HL-60 (cell line): ENCODE measurements at regions not wholly inside any gene's neighbourhood (a gene's known extent, or its start where the extent isn't known, plus 50 kb on each side); places are given as distances from the start of the nearest gene placed in this dataset.

Source experiments
- DNase-seq, 2 experiments: peaks; one replicate each; pipeline ENCODE4 v3.0.0-alpha.2; 2010 to 2020; ENCODE audit warnings: low read depth in 1 of 2, low spot score in 1 of 2
- H3K27ac ChIP-seq: fragments of 250-450 bp; sonication (Bioruptor Pico); replicated peaks from 2 replicates; pipeline ENCODE4 v1.5.1; 2020; ENCODE audit warnings: mild to moderate bottlenecking, moderate library complexity
- H3K27me3 ChIP-seq: fragments of 250-450 bp; sonication (Bioruptor Pico); 2 replicates; pipeline ENCODE4 v1.5.1; 2021; ENCODE audit warnings: mild to moderate bottlenecking, moderate library complexity; ENCODE audit not compliant: insufficient read depth, poor library complexity, severe bottlenecking
- H3K4me3 ChIP-seq: replicated peaks from 2 replicates; pipeline ENCODE4 v1.5.1; 2011; ENCODE audit warnings: mild to moderate bottlenecking, control low read depth, low read length; ENCODE audit not compliant: insufficient read depth
- GABPA ChIP-seq: IDR thresholded peaks from 2 replicates; pipeline ENCODE4 v1.6.1; 2012; ENCODE audit warnings: low read depth
- POLR2AphosphoS5 ChIP-seq: IDR thresholded peaks from 2 replicates; pipeline ENCODE4 v1.6.1; 2012; ENCODE audit warnings: low read depth
- SPI1 ChIP-seq: IDR thresholded peaks from 2 replicates; pipeline ENCODE4 v1.6.1; 2012; ENCODE audit warnings: low read depth, mild to moderate bottlenecking, borderline replicate concordance
- TF ChIP-seq, protein P1 (sequence below): IDR thresholded peaks from one replicate; pipeline ENCODE4 v1.5.1; 2011; ENCODE audit warnings: low read length, control low read depth, inconsistent platforms; ENCODE audit not compliant: insufficient read depth
- TF ChIP-seq, protein P2 (sequence below): IDR thresholded peaks from 2 replicates; pipeline ENCODE4 v1.6.1; 2012; ENCODE audit warnings: low read depth; ENCODE audit not compliant: insufficient replicate concordance

DNA sequence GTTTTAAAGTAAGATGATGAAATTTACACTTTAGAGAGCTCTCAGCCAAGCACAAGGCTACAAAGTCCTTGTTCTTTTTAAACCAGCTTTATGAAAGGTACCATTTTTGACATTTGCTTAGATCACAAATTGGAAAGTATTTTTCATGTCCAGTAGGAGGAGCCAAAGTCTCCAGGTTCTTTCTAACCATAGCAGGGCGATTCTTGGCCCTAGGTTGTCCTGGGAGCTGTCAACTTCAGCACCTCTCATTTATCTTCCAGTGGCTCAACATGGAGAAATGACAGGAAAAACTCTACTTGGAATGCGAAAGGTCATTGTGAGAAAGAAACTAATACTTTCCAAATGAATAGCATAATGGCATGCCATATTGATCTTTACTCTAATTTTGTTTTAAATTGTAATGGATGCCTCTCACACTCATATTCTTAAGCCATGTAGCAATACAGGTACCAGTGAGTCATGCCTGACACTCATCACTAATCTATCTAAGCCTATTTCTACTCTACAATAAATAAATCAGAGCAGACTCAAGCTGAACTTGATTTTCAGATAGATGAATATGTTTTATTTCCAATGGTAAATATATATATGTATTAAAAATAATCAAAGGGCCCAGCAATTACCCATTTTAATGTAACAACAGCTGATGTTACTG is 919.1 kb upstream of the EEF2KMT start:
- no peak overlapping the region for H3K4me3 ChIP-seq
- TF ChIP-seq SPI1, result no peak
- TF ChIP-seq, protein P1, sequence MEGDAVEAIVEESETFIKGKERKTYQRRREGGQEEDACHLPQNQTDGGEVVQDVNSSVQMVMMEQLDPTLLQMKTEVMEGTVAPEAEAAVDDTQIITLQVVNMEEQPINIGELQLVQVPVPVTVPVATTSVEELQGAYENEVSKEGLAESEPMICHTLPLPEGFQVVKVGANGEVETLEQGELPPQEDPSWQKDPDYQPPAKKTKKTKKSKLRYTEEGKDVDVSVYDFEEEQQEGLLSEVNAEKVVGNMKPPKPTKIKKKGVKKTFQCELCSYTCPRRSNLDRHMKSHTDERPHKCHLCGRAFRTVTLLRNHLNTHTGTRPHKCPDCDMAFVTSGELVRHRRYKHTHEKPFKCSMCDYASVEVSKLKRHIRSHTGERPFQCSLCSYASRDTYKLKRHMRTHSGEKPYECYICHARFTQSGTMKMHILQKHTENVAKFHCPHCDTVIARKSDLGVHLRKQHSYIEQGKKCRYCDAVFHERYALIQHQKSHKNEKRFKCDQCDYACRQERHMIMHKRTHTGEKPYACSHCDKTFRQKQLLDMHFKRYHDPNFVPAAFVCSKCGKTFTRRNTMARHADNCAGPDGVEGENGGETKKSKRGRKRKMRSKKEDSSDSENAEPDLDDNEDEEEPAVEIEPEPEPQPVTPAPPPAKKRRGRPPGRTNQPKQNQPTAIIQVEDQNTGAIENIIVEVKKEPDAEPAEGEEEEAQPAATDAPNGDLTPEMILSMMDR, result peak; percentile 11
- TF ChIP-seq, protein P2, sequence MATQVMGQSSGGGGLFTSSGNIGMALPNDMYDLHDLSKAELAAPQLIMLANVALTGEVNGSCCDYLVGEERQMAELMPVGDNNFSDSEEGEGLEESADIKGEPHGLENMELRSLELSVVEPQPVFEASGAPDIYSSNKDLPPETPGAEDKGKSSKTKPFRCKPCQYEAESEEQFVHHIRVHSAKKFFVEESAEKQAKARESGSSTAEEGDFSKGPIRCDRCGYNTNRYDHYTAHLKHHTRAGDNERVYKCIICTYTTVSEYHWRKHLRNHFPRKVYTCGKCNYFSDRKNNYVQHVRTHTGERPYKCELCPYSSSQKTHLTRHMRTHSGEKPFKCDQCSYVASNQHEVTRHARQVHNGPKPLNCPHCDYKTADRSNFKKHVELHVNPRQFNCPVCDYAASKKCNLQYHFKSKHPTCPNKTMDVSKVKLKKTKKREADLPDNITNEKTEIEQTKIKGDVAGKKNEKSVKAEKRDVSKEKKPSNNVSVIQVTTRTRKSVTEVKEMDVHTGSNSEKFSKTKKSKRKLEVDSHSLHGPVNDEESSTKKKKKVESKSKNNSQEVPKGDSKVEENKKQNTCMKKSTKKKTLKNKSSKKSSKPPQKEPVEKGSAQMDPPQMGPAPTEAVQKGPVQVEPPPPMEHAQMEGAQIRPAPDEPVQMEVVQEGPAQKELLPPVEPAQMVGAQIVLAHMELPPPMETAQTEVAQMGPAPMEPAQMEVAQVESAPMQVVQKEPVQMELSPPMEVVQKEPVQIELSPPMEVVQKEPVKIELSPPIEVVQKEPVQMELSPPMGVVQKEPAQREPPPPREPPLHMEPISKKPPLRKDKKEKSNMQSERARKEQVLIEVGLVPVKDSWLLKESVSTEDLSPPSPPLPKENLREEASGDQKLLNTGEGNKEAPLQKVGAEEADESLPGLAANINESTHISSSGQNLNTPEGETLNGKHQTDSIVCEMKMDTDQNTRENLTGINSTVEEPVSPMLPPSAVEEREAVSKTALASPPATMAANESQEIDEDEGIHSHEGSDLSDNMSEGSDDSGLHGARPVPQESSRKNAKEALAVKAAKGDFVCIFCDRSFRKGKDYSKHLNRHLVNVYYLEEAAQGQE, result peak; percentile 88
- H3K27me3 ChIP-seq, result peaks cover 20% of the 10 kb centered on the region
- H3K27ac ChIP-seq, result no peak overlapping the region
- peak; percentile 7 to 16 for DNase-seq

DNA sequence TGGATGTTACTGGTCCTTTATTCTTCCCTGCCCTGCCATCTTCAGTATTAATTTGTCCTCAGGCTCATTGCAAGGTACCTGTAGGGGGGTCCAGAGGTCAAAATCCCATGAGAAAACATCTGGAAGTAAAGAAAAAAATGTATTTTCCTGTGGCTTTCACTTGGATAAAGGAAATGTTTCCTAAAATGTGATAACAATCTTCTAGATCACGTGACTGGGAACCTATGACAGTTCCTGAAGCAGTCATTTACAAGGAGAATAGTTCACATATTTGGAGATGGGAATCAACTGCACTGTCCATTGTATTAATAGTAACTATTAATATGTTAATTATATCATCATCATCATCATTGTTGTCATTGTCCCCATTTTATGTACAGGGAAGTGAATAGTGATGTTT is 915.1 kb upstream of the EEF2KMT start:
- no peak overlapping the region for H3K27ac ChIP-seq
- TF ChIP-seq POLR2AphosphoS5 (no peak), GABPA (no peak), SPI1 (no peak)
- TF ChIP-seq, protein P1, result no peak
- TF ChIP-seq, protein P2, result no peak
- DNase-seq, result no peak
- peaks cover 2% of the 10 kb centered on the region for H3K27me3 ChIP-seq
- no peak overlapping the region for H3K4me3 ChIP-seq

DNA sequence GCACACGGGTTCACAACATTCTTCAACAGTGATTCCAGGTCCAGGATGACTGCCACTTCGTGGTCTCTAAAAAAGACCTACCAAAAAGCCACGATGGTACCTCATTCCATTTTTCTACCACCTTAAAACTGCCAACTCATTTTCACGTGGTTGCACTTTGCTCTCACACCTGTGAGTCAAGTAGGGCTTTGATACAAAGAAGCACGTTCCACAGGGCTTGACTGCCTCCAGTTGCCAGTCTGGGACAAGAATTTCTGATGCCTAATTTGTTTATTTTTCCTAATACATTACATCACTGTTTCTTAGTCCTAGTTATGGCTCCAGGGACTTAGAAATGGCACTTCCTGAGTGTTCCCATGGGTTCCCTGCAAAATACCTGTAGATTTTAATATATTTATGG is 911.6 kb upstream of the EEF2KMT start:
- TF ChIP-seq GABPA (no peak), SPI1 (no peak), POLR2AphosphoS5 (no peak)
- TF ChIP-seq, protein P2, result no peak
- TF ChIP-seq, protein P1, result no peak
- H3K27me3 ChIP-seq, result no peaks in the 10 kb centered on the region
- DNase-seq, result no peak
- no peak overlapping the region for H3K4me3 ChIP-seq
- H3K27ac ChIP-seq, result no peak overlapping the region
